ENCODE measurements at regions not wholly inside any gene's neighbourhood (a gene's known extent, or its start where the extent isn't known, plus 50 kb on each side); places are given as distances from the start of the nearest gene placed in this dataset.

GRCh38 chr15:31815411-31816155, 214.7 kb upstream of the CHRNA7 start:
- no peak for DNase-seq (ENCODE audit: low read depth)
- H3K4me3 ChIP-seq (ENCODE audit: low read depth, low read length) = no peak overlapping the region
- no peak for TF ChIP-seq CTCF (conservative IDR thresholded peaks at IDR 0.05; ENCODE audit: low read depth, low read length)

- no peak for TF ChIP-seq CTCF (conservative IDR thresholded peaks at IDR 0.05; ENCODE audit: low read depth, low read length)
- no peak for DNase-seq (ENCODE audit: low read depth)
- no peak overlapping the region for H3K4me3 ChIP-seq (ENCODE audit: low read depth, low read length)
Observed at GRCh38 chr15:31822463-31822862, 207.9 kb upstream of the CHRNA7 start.

GRCh38 chr15:31824024-31824423, 206.3 kb upstream of the CHRNA7 start:
- TF ChIP-seq CTCF (conservative IDR thresholded peaks at IDR 0.05; ENCODE audit: low read depth, low read length) = no peak
- no peak for DNase-seq (ENCODE audit: low read depth)
- H3K4me3 ChIP-seq (ENCODE audit: low read depth, low read length) = no peak overlapping the region

GRCh38 chr15:31828594-31828993, 201.7 kb upstream of the CHRNA7 start:
- no peak overlapping the region for H3K4me3 ChIP-seq (ENCODE audit: low read depth, low read length)
- no peak for DNase-seq (ENCODE audit: low read depth)
- TF ChIP-seq CTCF (conservative IDR thresholded peaks at IDR 0.05; ENCODE audit: low read depth, low read length) = no peak

GRCh38 chr15:31830591-31830990, 199.7 kb upstream of the CHRNA7 start:
- DNase-seq (ENCODE audit: low read depth) = no peak
- TF ChIP-seq CTCF (conservative IDR thresholded peaks at IDR 0.05; ENCODE audit: low read depth, low read length) = no peak
- no peak overlapping the region for H3K4me3 ChIP-seq (ENCODE audit: low read depth, low read length)

- DNase-seq (ENCODE audit: low read depth) = no peak
- H3K4me3 ChIP-seq (ENCODE audit: low read depth, low read length) = no peak overlapping the region
- no peak for TF ChIP-seq CTCF (conservative IDR thresholded peaks at IDR 0.05; ENCODE audit: low read depth, low read length)
Observed at GRCh38 chr15:31831596-31831995, 198.7 kb upstream of the CHRNA7 start.

GRCh38 chr15:31834654-31835053, 195.7 kb upstream of the CHRNA7 start:
- TF ChIP-seq CTCF (conservative IDR thresholded peaks at IDR 0.05; ENCODE audit: low read depth, low read length) = no peak
- H3K4me3 ChIP-seq (ENCODE audit: low read depth, low read length) = no peak overlapping the region
- no peak for DNase-seq (ENCODE audit: low read depth)
